ENCODE measurements at regions not wholly inside any gene's neighbourhood (a gene's known extent, or its start where the extent isn't known, plus 50 kb on each side); places are given as distances from the start of the nearest gene placed in this dataset.
"Not testable (repeated sequence)": the region's sequence is repeated elsewhere in the genome, so short reads cannot be mapped to it uniquely, and the experiment has no call there.

- FAIRE-seq = no peak
- no peak for TF ChIP-seq CTCF (IDR thresholded peaks at IDR 0.05; ENCODE audit: insufficient read depth, missing control alignments)
- DNase-seq (ENCODE audit: insufficient read length, low spot score) = no peak
Measured at GRCh38 chr4:148664636-148665035, 222.4 kb upstream of the NR3C2 start.

GRCh38 chr4:148654131-148654530 lies 211.9 kb upstream of the NR3C2 start:
- TF ChIP-seq CTCF (IDR thresholded peaks at IDR 0.05; ENCODE audit: insufficient read depth, missing control alignments) = no peak
- FAIRE-seq = no peak

GRCh38 chr4:148653681-148654080 lies 211.5 kb upstream of the NR3C2 start:
- no peak for TF ChIP-seq CTCF (IDR thresholded peaks at IDR 0.05; ENCODE audit: insufficient read depth, missing control alignments)
- FAIRE-seq (no peak), DNase-seq (ENCODE audit: insufficient read length, low spot score) (no peak)

More at GRCh38 chr4:148654131-148654530, 211.9 kb upstream of the NR3C2 start:
- no peak for DNase-seq (ENCODE audit: insufficient read length, low spot score)

DNA sequence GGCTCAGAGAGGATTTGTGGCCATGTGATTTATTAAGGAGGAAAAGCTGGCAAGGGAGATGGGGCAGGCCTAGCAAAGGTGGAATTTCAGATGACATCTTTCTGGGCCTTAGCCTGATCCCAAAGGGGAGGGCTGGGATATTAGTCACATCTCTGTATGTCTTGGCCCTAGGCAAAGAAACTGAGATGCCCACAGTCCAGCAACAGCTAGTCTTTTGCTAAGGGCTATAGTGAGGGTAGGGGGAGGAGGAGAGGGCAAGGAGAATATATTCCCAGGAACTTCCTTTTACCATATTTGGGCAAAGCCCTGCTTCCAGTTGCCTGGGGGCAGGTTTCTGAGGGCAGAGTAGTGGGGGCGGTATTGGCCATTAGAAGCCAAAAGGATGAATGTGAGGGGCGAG lies 209.8 kb upstream of the NR3C2 start:
- DNase-seq (ENCODE audit: insufficient read length, low spot score) = no peak
- no peak for TF ChIP-seq CTCF (IDR thresholded peaks at IDR 0.05; ENCODE audit: insufficient read depth, missing control alignments)
- no peak for FAIRE-seq

- no peak for DNase-seq (ENCODE audit: insufficient read length, low spot score)
Measured at GRCh38 chr4:148649652-148650331, 207.6 kb upstream of the NR3C2 start.

DNA sequence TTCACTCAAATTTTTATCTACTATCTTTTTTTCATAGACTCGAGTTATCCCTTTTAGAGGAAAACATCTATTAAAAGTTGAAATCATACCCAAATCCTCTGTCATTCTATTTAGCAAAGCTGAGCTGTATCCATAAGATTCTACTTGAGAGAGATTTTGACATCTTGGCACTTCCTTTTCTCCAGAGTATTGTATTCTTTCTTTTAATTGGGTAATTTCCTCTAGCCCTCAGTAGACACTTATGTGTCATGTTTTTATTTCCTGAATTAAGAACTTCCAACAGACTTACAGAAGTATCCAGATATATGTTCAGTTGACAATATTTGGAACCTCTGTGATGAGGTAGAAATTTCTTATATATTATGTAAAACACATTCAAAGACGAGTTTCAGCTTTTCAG lies 201.6 kb upstream of the NR3C2 start:
- DNase-seq (ENCODE audit: insufficient read length, low spot score) (no peak), FAIRE-seq (no peak)
- no peak for TF ChIP-seq CTCF (IDR thresholded peaks at IDR 0.05; ENCODE audit: insufficient read depth, missing control alignments)

More at GRCh38 chr4:148649652-148650331, 207.6 kb upstream of the NR3C2 start:
- TF ChIP-seq CTCF (IDR thresholded peaks at IDR 0.05; ENCODE audit: insufficient read depth, missing control alignments) = no peak
- FAIRE-seq = peak; percentile 86

GRCh38 chr4:148642907-148643306 lies 200.7 kb upstream of the NR3C2 start:
- TF ChIP-seq CTCF (IDR thresholded peaks at IDR 0.05; ENCODE audit: insufficient read depth, missing control alignments) = no peak
- DNase-seq (ENCODE audit: insufficient read length, low spot score) (no peak), FAIRE-seq (no peak)

DNA sequence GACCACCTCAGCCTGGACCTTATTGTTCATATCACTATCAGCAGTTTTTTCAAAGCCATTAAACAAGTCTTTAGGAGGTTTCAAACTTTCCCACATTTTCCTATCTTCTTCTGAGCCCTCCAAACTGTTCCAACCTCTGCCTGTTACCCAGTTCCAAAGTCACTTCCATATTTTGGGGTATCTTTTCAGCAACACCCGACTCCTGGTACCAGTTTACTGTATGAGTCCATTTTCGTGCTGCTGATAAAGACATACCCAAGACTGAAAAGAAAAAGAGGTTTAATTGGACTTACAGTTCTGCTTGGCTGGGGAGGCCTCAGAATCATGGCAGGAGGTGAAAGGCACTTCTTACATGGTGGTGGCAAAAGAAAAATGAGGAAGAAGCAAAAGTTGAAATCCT lies 195.9 kb upstream of the NR3C2 start:
- FAIRE-seq; DNase-seq (ENCODE audit: insufficient read length, low spot score): not testable (repeated sequence)

DNA sequence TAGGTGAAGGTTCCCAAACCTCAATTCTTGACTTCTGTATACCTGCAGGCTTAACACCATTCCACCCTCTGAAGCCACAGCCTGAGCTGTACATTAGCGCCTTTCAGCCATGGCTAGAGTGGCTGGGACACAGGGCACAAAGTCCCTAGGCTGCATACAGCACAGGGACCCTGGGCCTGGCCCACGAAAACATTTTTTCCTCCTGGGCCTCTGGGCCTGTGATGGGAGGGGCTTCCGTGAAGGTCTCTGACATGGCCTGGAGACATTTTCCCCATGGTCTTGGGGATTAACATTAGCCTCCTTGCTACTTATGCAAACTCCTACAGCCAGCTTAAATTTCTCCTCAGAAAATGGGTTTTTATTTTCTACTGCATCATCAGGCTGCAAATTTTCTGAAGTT lies 195.2 kb upstream of the NR3C2 start:
- not testable (repeated sequence) for DNase-seq (ENCODE audit: insufficient read length, low spot score); FAIRE-seq
